WTC11 (cell line): ENCODE measurements at regions not wholly inside any gene's neighbourhood (a gene's known extent, or its start where the extent isn't known, plus 50 kb on each side); places are given as distances from the start of the nearest gene placed in this dataset.

ENCODE experiments used
- ATAC-seq: fragments of 200-7000 bp; cut with Tn5 transposase; 2 replicates; pipeline ENCODE4 v1.10.0; 2021; ENCODE audit warnings: mild to moderate bottlenecking, moderate library complexity
- CTCF ChIA-PET: fragments of 300-600 bp; sonication (Branson Sonifier 250); formaldehyde crosslinking; loops from one replicate; lab custom pipeline; 2021; ENCODE audit warnings: antibody characterized with exemption; lab: Charles Lee
- POLR2A ChIA-PET: fragments of 350-600 bp; sonication (Branson Sonifier 250); formaldehyde crosslinking; loops from one replicate; lab custom pipeline; 2021; ENCODE audit warnings: antibody characterized with exemption; lab: Charles Lee
- DNase-seq: peaks from one replicate; pipeline ENCODE4 v3.0.0; 2021; ENCODE audit warnings: low spot score
- H3K27ac Mint-ChIP-seq: 2 replicates; pipeline ENCODE4 v1.8.0; 2021; ENCODE audit warnings: mixed read lengths
- H3K27me3 Mint-ChIP-seq: 2 replicates; pipeline ENCODE4 v1.8.0; 2021; ENCODE audit warnings: low read depth, mild to moderate bottlenecking, moderate library complexity, mixed read lengths
- H3K36me3 Mint-ChIP-seq: 2 replicates; pipeline ENCODE4 v1.8.0; 2021; ENCODE audit warnings: mixed read lengths
- H3K4me1 Mint-ChIP-seq: 2 replicates; pipeline ENCODE4 v1.8.0; 2022; ENCODE audit warnings: mixed read lengths
- H3K4me3 Mint-ChIP-seq: 2 replicates; pipeline ENCODE4 v1.8.0; 2021; ENCODE audit warnings: mild to moderate bottlenecking, moderate library complexity, mixed read lengths
- H3K9me3 Mint-ChIP-seq: 2 replicates; pipeline ENCODE4 v1.8.0; 2021; ENCODE audit warnings: mixed read lengths
- CBFB ChIP-seq: sonication (generic); formaldehyde crosslinking; IDR thresholded peaks from 2 replicates; pipeline ENCODE4 v1.8.1; 2022; ENCODE audit warnings: mild to moderate bottlenecking, low read depth, missing genetic modification reagents
- MXD4 ChIP-seq: fragments of 250-450 bp; sonication (Bioruptor Pico); IDR thresholded peaks from 2 replicates; pipeline ENCODE4 v1.8.0; 2021; ENCODE audit warnings: mild to moderate bottlenecking, moderate library complexity, borderline replicate concordance
- NFATC4 ChIP-seq: fragments of 250-450 bp; sonication (Bioruptor Pico); IDR thresholded peaks from 2 replicates; pipeline ENCODE4 v1.9.0; 2021; ENCODE audit warnings: mild to moderate bottlenecking
- NFE2L1 ChIP-seq: sonication (generic); formaldehyde crosslinking; IDR thresholded peaks from 2 replicates; pipeline ENCODE4 v1.8.1; 2023; ENCODE audit warnings: missing genetic modification reagents
- NR2C2 ChIP-seq: sonication (generic); formaldehyde crosslinking; IDR thresholded peaks from 2 replicates; pipeline ENCODE4 v1.8.0; 2022; ENCODE audit warnings: mild to moderate bottlenecking, missing genetic modification reagents
- OVOL2 ChIP-seq: fragments of 250-450 bp; sonication (Bioruptor Pico); IDR thresholded peaks from 2 replicates; pipeline ENCODE4 v1.9.0; 2021; ENCODE audit warnings: mild to moderate bottlenecking, borderline replicate concordance
- SMAD4 ChIP-seq: sonication (generic); formaldehyde crosslinking; IDR thresholded peaks from 2 replicates; pipeline ENCODE4 v1.8.0; 2022; ENCODE audit warnings: mild to moderate bottlenecking, missing genetic modification reagents
- SP1 ChIP-seq: sonication (generic); formaldehyde crosslinking; conservative IDR thresholded peaks from 2 replicates; pipeline ENCODE4 v1.8.1; 2022; ENCODE audit warnings: missing genetic modification reagents
- TEAD1 ChIP-seq: sonication (generic); formaldehyde crosslinking; IDR thresholded peaks from 2 replicates; pipeline ENCODE4 v1.8.0; 2022; ENCODE audit warnings: mild to moderate bottlenecking, missing genetic modification reagents
- TEAD4 ChIP-seq: sonication (generic); formaldehyde crosslinking; IDR thresholded peaks from 2 replicates; pipeline ENCODE4 v1.8.0; 2022; ENCODE audit warnings: mild to moderate bottlenecking, missing genetic modification reagents
- ZNF121 ChIP-seq: sonication (generic); formaldehyde crosslinking; IDR thresholded peaks from 2 replicates; pipeline ENCODE4 v1.8.0; 2023; ENCODE audit warnings: missing genetic modification reagents
- ZNF263 ChIP-seq: sonication (generic); formaldehyde crosslinking; IDR thresholded peaks from 2 replicates; pipeline ENCODE4 v1.8.1; 2022; ENCODE audit warnings: low read depth, mild to moderate bottlenecking, moderate library complexity, missing genetic modification reagents
- TF ChIP-seq, protein P1 (sequence below): fragments of 250-450 bp; sonication (Bioruptor Pico); IDR thresholded peaks from 2 replicates; pipeline ENCODE4 v1.8.0; 2021; ENCODE audit warnings: mild to moderate bottlenecking
- TF ChIP-seq, protein P2 (sequence below): fragments of 250-450 bp; sonication (Bioruptor Pico); conservative IDR thresholded peaks from 2 replicates; pipeline ENCODE4 v1.9.0; 2021; ENCODE audit warnings: mild to moderate bottlenecking
- TF ChIP-seq, protein P3 (sequence below): fragments of 250-450 bp; sonication (Bioruptor Pico); IDR thresholded peaks from 2 replicates; pipeline ENCODE4 v1.9.0; 2021; ENCODE audit warnings: mild to moderate bottlenecking, borderline replicate concordance
- TF ChIP-seq, protein P4 (sequence below): sonication (generic); formaldehyde crosslinking; IDR thresholded peaks from 2 replicates; pipeline ENCODE4 v1.8.0; 2022; ENCODE audit warnings: mild to moderate bottlenecking, missing genetic modification reagents
- TF ChIP-seq, protein P5 (sequence below): sonication (generic); formaldehyde crosslinking; IDR thresholded peaks from 2 replicates; pipeline ENCODE4 v1.8.1; 2022; ENCODE audit warnings: missing genetic modification reagents, borderline replicate concordance
- TF ChIP-seq, protein P6 (sequence below): sonication (generic); formaldehyde crosslinking; IDR thresholded peaks from 2 replicates; pipeline ENCODE4 v1.8.1; 2023; ENCODE audit warnings: mild to moderate bottlenecking, missing genetic modification reagents, moderate library complexity
- TF ChIP-seq, protein P7 (sequence below): fragments of 250-450 bp; sonication (Bioruptor Pico); IDR thresholded peaks from 2 replicates; pipeline ENCODE4 v1.9.0; 2021; ENCODE audit warnings: mild to moderate bottlenecking
- TF ChIP-seq, protein P8 (sequence below): sonication (generic); formaldehyde crosslinking; IDR thresholded peaks from 2 replicates; pipeline ENCODE4 v1.8.0; 2022; ENCODE audit warnings: mild to moderate bottlenecking, missing genetic modification reagents
- TF ChIP-seq, protein P9 (sequence below): sonication (generic); formaldehyde crosslinking; IDR thresholded peaks from 2 replicates; pipeline ENCODE4 v1.8.0; 2023; ENCODE audit warnings: mild to moderate bottlenecking, missing genetic modification reagents

DNA sequence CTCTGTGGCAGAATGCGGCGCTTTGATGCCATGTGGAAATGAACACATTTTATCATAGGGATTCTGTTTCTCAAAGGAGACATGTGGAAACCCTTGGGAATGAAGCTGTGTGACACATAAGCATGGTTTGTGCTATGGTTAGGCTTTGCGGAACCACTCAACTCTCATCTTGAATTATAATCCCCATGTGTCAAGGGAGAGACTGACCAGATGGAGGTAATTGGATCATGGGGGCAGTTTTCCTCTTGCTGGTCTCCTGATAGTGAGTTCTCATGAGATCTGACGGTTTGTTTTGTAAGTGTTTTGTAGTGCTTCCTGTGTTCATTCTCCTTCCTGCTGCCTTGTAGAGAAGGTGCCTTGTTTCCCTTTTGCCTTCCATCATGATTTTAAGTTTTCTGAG is 1109.2 kb upstream of the ALCAM start:
- CTCF ChIA-PET, result no interaction called here
- DNase-seq (no peak), ATAC-seq (no peak)
- TF ChIP-seq, protein P1, sequence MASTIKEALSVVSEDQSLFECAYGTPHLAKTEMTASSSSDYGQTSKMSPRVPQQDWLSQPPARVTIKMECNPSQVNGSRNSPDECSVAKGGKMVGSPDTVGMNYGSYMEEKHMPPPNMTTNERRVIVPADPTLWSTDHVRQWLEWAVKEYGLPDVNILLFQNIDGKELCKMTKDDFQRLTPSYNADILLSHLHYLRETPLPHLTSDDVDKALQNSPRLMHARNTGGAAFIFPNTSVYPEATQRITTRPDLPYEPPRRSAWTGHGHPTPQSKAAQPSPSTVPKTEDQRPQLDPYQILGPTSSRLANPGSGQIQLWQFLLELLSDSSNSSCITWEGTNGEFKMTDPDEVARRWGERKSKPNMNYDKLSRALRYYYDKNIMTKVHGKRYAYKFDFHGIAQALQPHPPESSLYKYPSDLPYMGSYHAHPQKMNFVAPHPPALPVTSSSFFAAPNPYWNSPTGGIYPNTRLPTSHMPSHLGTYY (CRISPR knock-in tag), result no peak
- TF ChIP-seq ZNF121 (CRISPR knock-in tag), result no peak
- TF ChIP-seq, protein P2, sequence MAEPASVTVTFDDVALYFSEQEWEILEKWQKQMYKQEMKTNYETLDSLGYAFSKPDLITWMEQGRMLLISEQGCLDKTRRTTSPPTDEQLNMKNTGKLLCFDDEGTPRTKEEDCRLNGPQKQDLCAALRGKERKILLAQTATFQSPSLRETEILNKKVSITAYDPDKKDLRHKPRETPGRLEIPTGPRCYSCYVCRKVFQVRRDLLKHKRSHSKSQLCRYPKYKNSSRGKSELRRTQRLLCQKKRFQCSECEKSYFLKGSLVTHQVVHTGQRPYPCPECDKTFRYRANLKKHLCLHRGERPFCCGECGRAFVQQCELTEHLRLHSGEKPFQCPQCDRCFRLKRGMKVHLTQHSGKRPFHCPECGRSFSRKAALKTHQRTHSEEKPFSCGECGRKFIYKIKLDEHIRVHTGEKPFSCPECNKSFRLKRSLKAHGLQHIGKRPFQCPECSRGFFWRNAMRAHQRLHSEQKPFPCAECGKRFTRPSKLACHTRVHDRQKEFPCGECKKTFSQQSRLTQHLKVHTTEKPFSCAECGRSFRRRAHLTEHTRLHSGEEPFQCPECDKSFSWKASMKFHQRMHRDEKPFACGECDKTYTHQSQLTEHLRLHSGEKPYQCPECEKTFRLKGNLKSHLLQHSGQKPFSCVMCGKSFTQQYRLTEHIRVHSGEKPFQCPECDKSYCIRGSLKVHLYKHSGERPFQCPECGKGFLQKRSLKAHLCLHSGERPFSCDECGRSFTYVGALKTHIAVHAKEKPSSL (CRISPR knock-in tag), result no peak
- TF ChIP-seq, protein P3, sequence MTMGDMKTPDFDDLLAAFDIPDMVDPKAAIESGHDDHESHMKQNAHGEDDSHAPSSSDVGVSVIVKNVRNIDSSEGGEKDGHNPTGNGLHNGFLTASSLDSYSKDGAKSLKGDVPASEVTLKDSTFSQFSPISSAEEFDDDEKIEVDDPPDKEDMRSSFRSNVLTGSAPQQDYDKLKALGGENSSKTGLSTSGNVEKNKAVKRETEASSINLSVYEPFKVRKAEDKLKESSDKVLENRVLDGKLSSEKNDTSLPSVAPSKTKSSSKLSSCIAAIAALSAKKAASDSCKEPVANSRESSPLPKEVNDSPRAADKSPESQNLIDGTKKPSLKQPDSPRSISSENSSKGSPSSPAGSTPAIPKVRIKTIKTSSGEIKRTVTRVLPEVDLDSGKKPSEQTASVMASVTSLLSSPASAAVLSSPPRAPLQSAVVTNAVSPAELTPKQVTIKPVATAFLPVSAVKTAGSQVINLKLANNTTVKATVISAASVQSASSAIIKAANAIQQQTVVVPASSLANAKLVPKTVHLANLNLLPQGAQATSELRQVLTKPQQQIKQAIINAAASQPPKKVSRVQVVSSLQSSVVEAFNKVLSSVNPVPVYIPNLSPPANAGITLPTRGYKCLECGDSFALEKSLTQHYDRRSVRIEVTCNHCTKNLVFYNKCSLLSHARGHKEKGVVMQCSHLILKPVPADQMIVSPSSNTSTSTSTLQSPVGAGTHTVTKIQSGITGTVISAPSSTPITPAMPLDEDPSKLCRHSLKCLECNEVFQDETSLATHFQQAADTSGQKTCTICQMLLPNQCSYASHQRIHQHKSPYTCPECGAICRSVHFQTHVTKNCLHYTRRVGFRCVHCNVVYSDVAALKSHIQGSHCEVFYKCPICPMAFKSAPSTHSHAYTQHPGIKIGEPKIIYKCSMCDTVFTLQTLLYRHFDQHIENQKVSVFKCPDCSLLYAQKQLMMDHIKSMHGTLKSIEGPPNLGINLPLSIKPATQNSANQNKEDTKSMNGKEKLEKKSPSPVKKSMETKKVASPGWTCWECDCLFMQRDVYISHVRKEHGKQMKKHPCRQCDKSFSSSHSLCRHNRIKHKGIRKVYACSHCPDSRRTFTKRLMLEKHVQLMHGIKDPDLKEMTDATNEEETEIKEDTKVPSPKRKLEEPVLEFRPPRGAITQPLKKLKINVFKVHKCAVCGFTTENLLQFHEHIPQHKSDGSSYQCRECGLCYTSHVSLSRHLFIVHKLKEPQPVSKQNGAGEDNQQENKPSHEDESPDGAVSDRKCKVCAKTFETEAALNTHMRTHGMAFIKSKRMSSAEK, result no peak
- TF ChIP-seq MXD4 (CRISPR knock-in tag), result no peak
- TF ChIP-seq ZNF263 (CRISPR knock-in tag), result no peak
- TF ChIP-seq, protein P4, sequence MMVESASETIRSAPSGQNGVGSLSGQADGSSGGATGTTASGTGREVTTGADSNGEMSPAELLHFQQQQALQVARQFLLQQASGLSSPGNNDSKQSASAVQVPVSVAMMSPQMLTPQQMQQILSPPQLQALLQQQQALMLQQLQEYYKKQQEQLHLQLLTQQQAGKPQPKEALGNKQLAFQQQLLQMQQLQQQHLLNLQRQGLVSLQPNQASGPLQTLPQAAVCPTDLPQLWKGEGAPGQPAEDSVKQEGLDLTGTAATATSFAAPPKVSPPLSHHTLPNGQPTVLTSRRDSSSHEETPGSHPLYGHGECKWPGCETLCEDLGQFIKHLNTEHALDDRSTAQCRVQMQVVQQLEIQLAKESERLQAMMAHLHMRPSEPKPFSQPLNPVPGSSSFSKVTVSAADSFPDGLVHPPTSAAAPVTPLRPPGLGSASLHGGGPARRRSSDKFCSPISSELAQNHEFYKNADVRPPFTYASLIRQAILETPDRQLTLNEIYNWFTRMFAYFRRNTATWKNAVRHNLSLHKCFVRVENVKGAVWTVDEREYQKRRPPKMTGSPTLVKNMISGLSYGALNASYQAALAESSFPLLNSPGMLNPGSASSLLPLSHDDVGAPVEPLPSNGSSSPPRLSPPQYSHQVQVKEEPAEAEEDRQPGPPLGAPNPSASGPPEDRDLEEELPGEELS, result no peak
- TF ChIP-seq, protein P5, sequence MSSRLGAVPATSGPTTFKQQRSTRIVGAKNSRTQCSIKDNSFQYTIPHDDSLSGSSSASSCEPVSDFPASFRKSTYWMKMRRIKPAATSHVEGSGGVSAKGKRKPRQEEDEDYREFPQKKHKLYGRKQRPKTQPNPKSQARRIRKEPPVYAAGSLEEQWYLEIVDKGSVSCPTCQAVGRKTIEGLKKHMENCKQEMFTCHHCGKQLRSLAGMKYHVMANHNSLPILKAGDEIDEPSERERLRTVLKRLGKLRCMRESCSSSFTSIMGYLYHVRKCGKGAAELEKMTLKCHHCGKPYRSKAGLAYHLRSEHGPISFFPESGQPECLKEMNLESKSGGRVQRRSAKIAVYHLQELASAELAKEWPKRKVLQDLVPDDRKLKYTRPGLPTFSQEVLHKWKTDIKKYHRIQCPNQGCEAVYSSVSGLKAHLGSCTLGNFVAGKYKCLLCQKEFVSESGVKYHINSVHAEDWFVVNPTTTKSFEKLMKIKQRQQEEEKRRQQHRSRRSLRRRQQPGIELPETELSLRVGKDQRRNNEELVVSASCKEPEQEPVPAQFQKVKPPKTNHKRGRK, result no peak
- no peak for TF ChIP-seq TEAD4 (CRISPR knock-in tag)
- TF ChIP-seq SP1, result no peak
- no peak for TF ChIP-seq NR2C2 (CRISPR knock-in tag)
- TF ChIP-seq OVOL2 (CRISPR knock-in tag), result no peak
- POLR2A ChIA-PET, result no interaction called here
- Mint-ChIP-seq H3K36me3 (no peaks in the 10 kb centered on the region), H3K9me3 (no peaks in the 10 kb centered on the region), H3K27ac (no peak overlapping the region), H3K4me3 (no peak overlapping the region), H3K27me3 (no peaks in the 10 kb centered on the region), H3K4me1 (peaks cover 13% of the 10 kb centered on the region)

DNA sequence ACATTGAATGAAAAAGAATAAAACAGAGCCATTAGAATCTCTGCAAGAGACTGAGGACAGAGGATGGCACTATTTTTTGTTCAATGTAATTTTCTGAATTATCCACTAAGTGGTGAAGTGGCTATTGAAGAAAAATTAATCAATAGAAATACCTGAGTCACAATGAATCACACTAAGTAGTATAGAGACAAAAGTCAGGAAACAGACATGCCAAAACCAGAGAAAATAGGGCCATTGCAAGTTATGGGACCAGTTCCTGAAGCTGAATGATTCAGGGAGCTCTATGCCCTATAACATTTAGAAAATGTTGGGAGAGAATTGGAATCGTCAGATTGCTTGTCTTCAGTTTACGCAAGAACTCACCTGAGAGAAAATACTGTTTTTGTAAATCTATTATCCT is 1103.2 kb upstream of the ALCAM start:
- Mint-ChIP-seq H3K4me1 (0 out of 2 replicates have a peak, but pooled peaks cover 5% of the 10 kb centered on the region), H3K36me3 (no peaks in the 10 kb centered on the region), H3K4me3 (no peak overlapping the region), H3K27me3 (no peaks in the 10 kb centered on the region), H3K9me3 (peaks cover 8% of the 10 kb centered on the region), H3K27ac (no peak overlapping the region)
- no peak for ATAC-seq
- POLR2A ChIA-PET, result no interaction called here
- CTCF ChIA-PET, result no interaction called here
- DNase-seq, result no peak
- TF ChIP-seq, protein P6, sequence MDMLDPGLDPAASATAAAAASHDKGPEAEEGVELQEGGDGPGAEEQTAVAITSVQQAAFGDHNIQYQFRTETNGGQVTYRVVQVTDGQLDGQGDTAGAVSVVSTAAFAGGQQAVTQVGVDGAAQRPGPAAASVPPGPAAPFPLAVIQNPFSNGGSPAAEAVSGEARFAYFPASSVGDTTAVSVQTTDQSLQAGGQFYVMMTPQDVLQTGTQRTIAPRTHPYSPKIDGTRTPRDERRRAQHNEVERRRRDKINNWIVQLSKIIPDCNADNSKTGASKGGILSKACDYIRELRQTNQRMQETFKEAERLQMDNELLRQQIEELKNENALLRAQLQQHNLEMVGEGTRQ, result no peak
- no peak for TF ChIP-seq NFATC4 (CRISPR knock-in tag)
- TF ChIP-seq NFE2L1 (CRISPR knock-in tag), result no peak
- TF ChIP-seq, protein P7, sequence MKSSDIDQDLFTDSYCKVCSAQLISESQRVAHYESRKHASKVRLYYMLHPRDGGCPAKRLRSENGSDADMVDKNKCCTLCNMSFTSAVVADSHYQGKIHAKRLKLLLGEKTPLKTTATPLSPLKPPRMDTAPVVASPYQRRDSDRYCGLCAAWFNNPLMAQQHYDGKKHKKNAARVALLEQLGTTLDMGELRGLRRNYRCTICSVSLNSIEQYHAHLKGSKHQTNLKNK (CRISPR knock-in tag), result no peak
- TF ChIP-seq, protein P8, sequence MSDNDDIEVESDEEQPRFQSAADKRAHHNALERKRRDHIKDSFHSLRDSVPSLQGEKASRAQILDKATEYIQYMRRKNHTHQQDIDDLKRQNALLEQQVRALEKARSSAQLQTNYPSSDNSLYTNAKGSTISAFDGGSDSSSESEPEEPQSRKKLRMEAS (CRISPR knock-in tag), result no peak
- no peak for TF ChIP-seq SMAD4 (CRISPR knock-in tag)
- TF ChIP-seq, protein P9, sequence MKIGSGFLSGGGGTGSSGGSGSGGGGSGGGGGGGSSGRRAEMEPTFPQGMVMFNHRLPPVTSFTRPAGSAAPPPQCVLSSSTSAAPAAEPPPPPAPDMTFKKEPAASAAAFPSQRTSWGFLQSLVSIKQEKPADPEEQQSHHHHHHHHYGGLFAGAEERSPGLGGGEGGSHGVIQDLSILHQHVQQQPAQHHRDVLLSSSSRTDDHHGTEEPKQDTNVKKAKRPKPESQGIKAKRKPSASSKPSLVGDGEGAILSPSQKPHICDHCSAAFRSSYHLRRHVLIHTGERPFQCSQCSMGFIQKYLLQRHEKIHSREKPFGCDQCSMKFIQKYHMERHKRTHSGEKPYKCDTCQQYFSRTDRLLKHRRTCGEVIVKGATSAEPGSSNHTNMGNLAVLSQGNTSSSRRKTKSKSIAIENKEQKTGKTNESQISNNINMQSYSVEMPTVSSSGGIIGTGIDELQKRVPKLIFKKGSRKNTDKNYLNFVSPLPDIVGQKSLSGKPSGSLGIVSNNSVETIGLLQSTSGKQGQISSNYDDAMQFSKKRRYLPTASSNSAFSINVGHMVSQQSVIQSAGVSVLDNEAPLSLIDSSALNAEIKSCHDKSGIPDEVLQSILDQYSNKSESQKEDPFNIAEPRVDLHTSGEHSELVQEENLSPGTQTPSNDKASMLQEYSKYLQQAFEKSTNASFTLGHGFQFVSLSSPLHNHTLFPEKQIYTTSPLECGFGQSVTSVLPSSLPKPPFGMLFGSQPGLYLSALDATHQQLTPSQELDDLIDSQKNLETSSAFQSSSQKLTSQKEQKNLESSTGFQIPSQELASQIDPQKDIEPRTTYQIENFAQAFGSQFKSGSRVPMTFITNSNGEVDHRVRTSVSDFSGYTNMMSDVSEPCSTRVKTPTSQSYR (CRISPR knock-in tag), result no peak
- TF ChIP-seq TEAD1 (CRISPR knock-in tag), result no peak
- TF ChIP-seq CBFB (CRISPR knock-in tag), result no peak
